ENCODE measurements at regions not wholly inside any gene's neighbourhood (a gene's known extent, or its start where the extent isn't known, plus 50 kb on each side); places are given as distances from the start of the nearest gene placed in this dataset.

DNA sequence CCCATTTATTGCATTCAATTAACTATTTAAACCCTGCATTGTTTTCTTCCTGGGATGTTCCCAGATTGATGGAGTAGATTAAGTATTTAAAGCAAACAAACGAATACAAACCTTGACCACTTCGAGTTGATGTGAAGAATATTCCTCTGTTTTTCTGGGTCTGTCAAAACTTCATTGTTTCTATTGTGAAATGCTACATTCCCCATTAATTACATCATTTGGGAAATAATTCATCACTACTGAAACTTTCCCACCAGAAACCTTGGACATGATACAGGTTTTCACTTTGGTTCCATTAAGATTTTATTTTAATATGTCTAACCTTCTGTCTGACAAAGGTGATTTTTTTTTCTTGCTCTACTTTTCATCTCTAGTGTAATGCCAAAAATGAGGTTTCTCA is 365.1 kb upstream of the ETAA1 start:
- TF ChIP-seq, protein P1, sequence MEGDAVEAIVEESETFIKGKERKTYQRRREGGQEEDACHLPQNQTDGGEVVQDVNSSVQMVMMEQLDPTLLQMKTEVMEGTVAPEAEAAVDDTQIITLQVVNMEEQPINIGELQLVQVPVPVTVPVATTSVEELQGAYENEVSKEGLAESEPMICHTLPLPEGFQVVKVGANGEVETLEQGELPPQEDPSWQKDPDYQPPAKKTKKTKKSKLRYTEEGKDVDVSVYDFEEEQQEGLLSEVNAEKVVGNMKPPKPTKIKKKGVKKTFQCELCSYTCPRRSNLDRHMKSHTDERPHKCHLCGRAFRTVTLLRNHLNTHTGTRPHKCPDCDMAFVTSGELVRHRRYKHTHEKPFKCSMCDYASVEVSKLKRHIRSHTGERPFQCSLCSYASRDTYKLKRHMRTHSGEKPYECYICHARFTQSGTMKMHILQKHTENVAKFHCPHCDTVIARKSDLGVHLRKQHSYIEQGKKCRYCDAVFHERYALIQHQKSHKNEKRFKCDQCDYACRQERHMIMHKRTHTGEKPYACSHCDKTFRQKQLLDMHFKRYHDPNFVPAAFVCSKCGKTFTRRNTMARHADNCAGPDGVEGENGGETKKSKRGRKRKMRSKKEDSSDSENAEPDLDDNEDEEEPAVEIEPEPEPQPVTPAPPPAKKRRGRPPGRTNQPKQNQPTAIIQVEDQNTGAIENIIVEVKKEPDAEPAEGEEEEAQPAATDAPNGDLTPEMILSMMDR (conservative IDR thresholded peaks at IDR 0.05; ENCODE audit: low read depth, low read length) = no peak
- DNase-seq (ENCODE audit: low read depth) = no peak

GRCh38 chr2:67036444-67036843 is 360.7 kb upstream of the ETAA1 start:
- TF ChIP-seq, protein P1 (conservative IDR thresholded peaks at IDR 0.05; ENCODE audit: low read depth, low read length) = no peak

More for the DNA sequence above, 365.1 kb upstream of the ETAA1 start:
- no peak overlapping the region for H3K4me3 ChIP-seq (ENCODE audit: low read depth, low read length)

DNA sequence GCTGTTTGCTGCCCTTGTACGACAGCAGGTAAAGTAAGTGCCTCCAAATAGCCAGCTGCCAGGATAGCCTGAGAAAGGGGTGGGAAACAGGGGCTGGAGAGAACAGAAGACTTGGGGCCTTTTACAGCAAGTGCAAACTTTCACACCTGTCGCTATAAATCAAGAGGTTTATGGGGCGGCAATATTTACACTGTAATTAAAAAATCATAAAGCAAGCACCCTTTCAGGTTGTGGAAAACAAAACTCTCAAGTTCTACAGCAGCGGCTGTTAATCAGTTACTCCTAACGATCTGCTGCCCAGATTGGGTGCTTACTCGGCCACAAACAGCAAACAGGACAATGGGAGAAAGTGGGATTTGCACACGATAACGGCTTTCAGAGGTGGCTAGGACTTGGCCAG is 359.5 kb upstream of the ETAA1 start:
- TF ChIP-seq, protein P1 (conservative IDR thresholded peaks at IDR 0.05; ENCODE audit: low read depth, low read length) = no peak
- no peak overlapping the region for H3K4me3 ChIP-seq (ENCODE audit: low read depth, low read length)
- DNase-seq (ENCODE audit: low read depth) = peak; percentile 31

More at GRCh38 chr2:67036444-67036843, 360.7 kb upstream of the ETAA1 start:
- H3K4me3 ChIP-seq (ENCODE audit: low read depth, low read length) = no peak overlapping the region
- no peak for DNase-seq (ENCODE audit: low read depth)

GRCh38 chr2:67038195-67038594 is 358.9 kb upstream of the ETAA1 start:
- no peak for DNase-seq (ENCODE audit: low read depth)
- TF ChIP-seq, protein P1 (conservative IDR thresholded peaks at IDR 0.05; ENCODE audit: low read depth, low read length) = no peak
- H3K4me3 ChIP-seq (ENCODE audit: low read depth, low read length) = no peak overlapping the region

DNA sequence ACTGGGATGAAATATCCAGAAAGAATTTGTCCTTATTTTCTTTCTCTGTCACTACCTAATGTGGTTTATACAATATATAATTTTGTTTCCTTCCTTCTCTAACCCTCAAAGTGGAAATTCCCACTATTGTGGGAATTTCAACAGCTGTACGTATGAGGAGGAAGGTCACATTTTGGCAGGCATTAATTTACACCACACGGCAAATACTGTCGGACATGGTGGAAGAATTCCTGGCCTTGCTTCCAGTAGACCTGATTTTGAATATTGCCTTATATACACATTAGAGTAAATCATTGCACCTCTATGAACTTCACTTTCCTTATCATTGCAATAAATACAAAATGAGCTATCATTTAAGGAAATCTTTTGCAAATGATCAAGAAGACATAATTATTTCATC is 358.1 kb upstream of the ETAA1 start:
- TF ChIP-seq, protein P1 (conservative IDR thresholded peaks at IDR 0.05; ENCODE audit: low read depth, low read length) = no peak
- no peak for DNase-seq (ENCODE audit: low read depth)
- H3K4me3 ChIP-seq (ENCODE audit: low read depth, low read length) = no peak overlapping the region

- no peak for DNase-seq (ENCODE audit: low read depth)
- TF ChIP-seq, protein P1 (conservative IDR thresholded peaks at IDR 0.05; ENCODE audit: low read depth, low read length) = no peak
- H3K4me3 ChIP-seq (ENCODE audit: low read depth, low read length) = no peak overlapping the region
Observed at GRCh38 chr2:67039517-67040103, 357.5 kb upstream of the ETAA1 start.

DNA sequence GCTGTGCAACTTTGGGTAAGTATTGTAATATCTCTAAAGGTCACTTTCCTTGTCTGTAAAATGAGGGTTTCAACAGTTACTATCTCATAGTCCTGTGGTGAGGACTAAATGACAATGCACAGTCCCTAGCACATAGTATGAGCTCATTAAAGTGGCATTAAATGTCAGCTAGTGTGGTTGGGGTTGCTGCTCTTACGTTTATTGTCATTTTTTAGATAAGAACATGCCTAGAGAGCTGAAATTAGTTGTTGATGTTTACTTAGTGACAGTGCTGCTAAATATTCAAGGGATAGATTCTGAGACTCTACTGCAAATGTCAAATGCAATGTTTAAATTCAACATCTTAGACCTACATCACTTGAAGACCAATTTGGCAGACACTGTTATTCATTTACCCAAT is 356.1 kb upstream of the ETAA1 start:
- DNase-seq (ENCODE audit: low read depth) = no peak
- TF ChIP-seq, protein P1 (conservative IDR thresholded peaks at IDR 0.05; ENCODE audit: low read depth, low read length) = no peak
- H3K4me3 ChIP-seq (ENCODE audit: low read depth, low read length) = no peak overlapping the region
